HCT116 (cell line): ENCODE measurements at regions not wholly inside any gene's neighbourhood (a gene's known extent, or its start where the extent isn't known, plus 50 kb on each side); places are given as distances from the start of the nearest gene placed in this dataset.

Experiments used
- ATAC-seq: fragments of 200-7000 bp; cut with Tn5 transposase; 2 replicates; pipeline ENCODE4 v1.9.1; 2020; ENCODE audit warnings: mild to moderate bottlenecking, moderate library complexity
- BruUV-seq: library from RNA; stranded (reverse); fragments of 400-500 nt; replicated peaks from 2 replicates; lab custom pipeline; 2021; lab: Mats Ljungman, UMichigan
- CTCF ChIA-PET: fragments of 300-600 bp; sonication (Branson Sonifier 250); formaldehyde crosslinking; loops from one replicate; lab custom pipeline; 2021; ENCODE audit warnings: antibody characterized with exemption; lab: Charles Lee
- POLR2A ChIA-PET: fragments of 300-600, 350-600 bp; sonication (Branson Sonifier 250); formaldehyde crosslinking; loops from one replicate; lab custom pipeline; 2021; ENCODE audit warnings: antibody characterized with exemption; lab: Charles Lee
- RAD21 ChIA-PET, 2 experiments: fragments of 300-600 bp; sonication (Branson Sonifier 250); formaldehyde crosslinking; loops; one replicate each; lab custom pipeline; 2023; ENCODE audit warnings: low total read pairs in 2 of 2; ENCODE audit not compliant: uncharacterized antibody in 2 of 2, unreplicated experiment in 2 of 2, low non-redundant PET in 1 of 2; lab: Charles Lee
- DNase-seq: peaks from one replicate; pipeline ENCODE4 v3.0.0-alpha.2; 2010; ENCODE audit warnings: low read depth, low spot score
- H2AFZ ChIP-seq: fragments of 200-600 bp; shearing (Covaris generic), sonication (generic); 2 replicates; pipeline ENCODE4 v1.6.1; 2017; ENCODE audit warnings: low read depth, mixed run types, mixed read lengths, antibody characterized with exemption, low read length; ENCODE audit not compliant: poor library complexity, severe bottlenecking
- H3K27ac ChIP-seq: 2 replicates; pipeline ENCODE4 v1.5.1; 2012; ENCODE audit warnings: low read depth, low read length
- H3K27me3 ChIP-seq: fragments of 200-600 bp; sonication (generic); 2 replicates; pipeline ENCODE4 v1.6.1; 2016; ENCODE audit warnings: mixed run types, low read length, mixed read lengths; ENCODE audit not compliant: insufficient read depth
- H3K36me3 ChIP-seq, 2 experiments: fragments of 200-500 bp in 1 of 2; fragments of 200-600 bp in 1 of 2; sonication (Bioruptor generic) in 1 of 2; sonication (generic) in 1 of 2; 2 replicates each; pipeline versions ENCODE4 v1.5.1 to v1.6.1; 2014 to 2016; ENCODE audit warnings: low read length in 2 of 2, inconsistent platforms in 1 of 2, mixed read lengths in 1 of 2, mixed run types in 1 of 2; ENCODE audit not compliant: insufficient read depth in 2 of 2, control insufficient read depth in 1 of 2
- H3K4me1 ChIP-seq, 2 experiments: fragments of 200-600 bp in 1 of 2; sonication (generic) in 1 of 2; 2 replicates each; pipeline versions ENCODE4 v1.5.1 to v1.6.1; 2012 to 2017; ENCODE audit warnings: low read length in 2 of 2, inconsistent platforms in 1 of 2, mild to moderate bottlenecking in 1 of 2, mixed read lengths in 1 of 2, mixed run types in 1 of 2, moderate library complexity in 1 of 2; ENCODE audit not compliant: insufficient read depth in 2 of 2, control insufficient read depth in 1 of 2
- H3K4me2 ChIP-seq: fragments of 200-600 bp; sonication (generic); 2 replicates; pipeline ENCODE4 v1.6.1; 2017; ENCODE audit warnings: mixed run types, low read length, mixed read lengths
- H3K4me3 ChIP-seq, 2 experiments: fragments of 200-600 bp in 1 of 2; sonication (generic) in 1 of 2; replicated peaks in 1 of 2; 2 replicates each; pipeline ENCODE4 v1.5.1; 2011 to 2016; ENCODE audit warnings: low read length in 2 of 2, control low read depth in 1 of 2, low read depth in 1 of 2, mild to moderate bottlenecking in 1 of 2, mixed read lengths in 1 of 2, mixed run types in 1 of 2
- H3K79me2 ChIP-seq: fragments of 200-600 bp; sonication (generic); 2 replicates; pipeline ENCODE4 v1.6.1; 2017; ENCODE audit warnings: mild to moderate bottlenecking, mixed run types, low read length, moderate library complexity, mixed read lengths; ENCODE audit not compliant: insufficient read depth
- H3K9ac ChIP-seq: fragments of 200-600 bp; sonication (generic); 2 replicates; pipeline ENCODE4 v1.6.1; 2016; ENCODE audit warnings: low read length, mixed read lengths
- H3K9me2 ChIP-seq: fragments of 200-600 bp; sonication (generic), shearing (Covaris generic); 2 replicates; pipeline ENCODE4 v1.6.1; 2017; ENCODE audit warnings: mixed run types, mild to moderate bottlenecking, moderate library complexity; ENCODE audit not compliant: insufficient read depth
- H3K9me3 ChIP-seq, 2 experiments: fragments of 200-500 bp in 1 of 2; fragments of 200-600 bp in 1 of 2; sonication (Bioruptor generic) in 1 of 2; sonication (generic) in 1 of 2; 2 replicates each; pipeline ENCODE4 v1.6.1; 2014 to 2017; ENCODE audit warnings: low read length in 2 of 2, mixed read lengths in 2 of 2, inconsistent platforms in 1 of 2, low read depth in 1 of 2, mild to moderate bottlenecking in 1 of 2, mixed run types in 1 of 2, moderate library complexity in 1 of 2; ENCODE audit not compliant: control insufficient read depth in 1 of 2, insufficient read depth in 1 of 2
- H4K20me1 ChIP-seq: fragments of 200-600 bp; sonication (generic), shearing (Covaris generic); 2 replicates; pipeline ENCODE4 v1.6.1; 2017; ENCODE audit warnings: mixed run types, mild to moderate bottlenecking, moderate library complexity; ENCODE audit not compliant: insufficient read depth
- ATF3 ChIP-seq: IDR thresholded peaks from 2 replicates; pipeline ENCODE4 v1.6.1; 2012
- CBX3 ChIP-seq: IDR thresholded peaks from 2 replicates; pipeline ENCODE4 v1.6.1; 2012; ENCODE audit warnings: low read depth
- CEBPB ChIP-seq: IDR thresholded peaks from 2 replicates; pipeline ENCODE4 v1.6.1; 2012; ENCODE audit warnings: low read depth
- ELF1 ChIP-seq: IDR thresholded peaks from 2 replicates; pipeline ENCODE4 v1.6.1; 2012; ENCODE audit warnings: low read depth, borderline replicate concordance
- EZH2 ChIP-seq: fragments of 200-600 bp; sonication (generic); IDR thresholded peaks from 2 replicates; pipeline ENCODE4 v1.6.1; 2017; ENCODE audit warnings: antibody characterized with exemption, mixed run types
- FOSL1 ChIP-seq: IDR thresholded peaks from 2 replicates; pipeline ENCODE4 v1.6.1; 2012; ENCODE audit warnings: low read depth
- JUND ChIP-seq: IDR thresholded peaks from 2 replicates; pipeline ENCODE4 v1.6.1; 2012
- MAX ChIP-seq: IDR thresholded peaks from 2 replicates; pipeline ENCODE4 v1.6.1; 2012
- RAD21 ChIP-seq: IDR thresholded peaks from 2 replicates; pipeline ENCODE4 v1.6.1; 2012; ENCODE audit warnings: low read depth, mild to moderate bottlenecking
- SIN3A ChIP-seq: IDR thresholded peaks from 2 replicates; pipeline ENCODE4 v1.6.1; 2012; ENCODE audit warnings: low read depth
- SP1 ChIP-seq: IDR thresholded peaks from 2 replicates; pipeline ENCODE4 v1.6.1; 2012; ENCODE audit warnings: low read depth
- TCF7L2 ChIP-seq: IDR thresholded peaks from 2 replicates; pipeline ENCODE4 v1.7.0; 2011; ENCODE audit warnings: borderline replicate concordance, inconsistent platforms; ENCODE audit not compliant: insufficient read depth, insufficient read length; ENCODE audit errors: extremely low read depth
- ZFX ChIP-seq: fragments of 450-650 bp; IDR thresholded peaks from 2 replicates; pipeline ENCODE4 v1.6.1; 2017
- ZNF274 ChIP-seq: fragments of 200-500 bp; sonication (Bioruptor generic); IDR thresholded peaks from 2 replicates; pipeline ENCODE4 v1.6.1; 2014; ENCODE audit warnings: mild to moderate bottlenecking, low read depth, low read length, inconsistent platforms
- intact Hi-C: fragments of 100-400 bp; cut with micrococcal nuclease; formaldehyde crosslinking; loops from 2 replicates; pipeline ENCODE4 v1.10.0; 2022
- TF ChIP-seq, protein P1 (sequence below): IDR thresholded peaks from 2 replicates; pipeline ENCODE4 v1.6.1; 2012; ENCODE audit warnings: low read depth
- TF ChIP-seq, protein P2 (sequence below), 3 experiments: fragments of 200-600 bp in 1 of 3; sonication (generic) in 1 of 3; IDR thresholded peaks in 2 of 3; conservative IDR thresholded peaks in 1 of 3; 2 replicates each; pipeline ENCODE4 v1.5.1; 2012 to 2017; ENCODE audit warnings: low read depth in 2 of 3, low read length in 2 of 3, antibody characterized with exemption in 1 of 3, borderline replicate concordance in 1 of 3, control low read depth in 1 of 3, mild to moderate bottlenecking in 1 of 3, mixed read lengths in 1 of 3, mixed run types in 1 of 3, moderate library complexity in 1 of 3; ENCODE audit not compliant: insufficient read depth in 1 of 3

DNA sequence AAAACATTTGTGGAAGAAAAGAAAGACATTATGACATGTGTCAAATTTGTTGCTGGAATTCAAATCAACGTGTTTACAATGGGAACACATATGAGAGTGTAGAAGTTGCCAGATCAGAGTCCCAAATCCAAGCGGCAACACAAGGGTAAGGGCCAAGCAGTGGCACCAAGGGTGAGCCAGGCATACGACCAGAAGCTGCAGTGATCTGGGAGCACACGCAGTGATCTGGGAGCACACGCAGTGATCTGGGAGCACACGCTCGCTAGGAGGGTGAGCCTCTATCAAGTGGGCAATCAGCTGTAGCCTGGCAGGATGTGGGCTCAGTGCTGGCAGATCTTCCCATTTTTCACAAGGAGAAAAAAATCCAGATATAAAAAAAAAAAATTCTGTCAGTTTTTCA lies 148.2 kb downstream of the TLE3 start (continued):
- TF ChIP-seq RAD21 (no peak), ZFX (no peak)
- TF ChIP-seq, protein P1, sequence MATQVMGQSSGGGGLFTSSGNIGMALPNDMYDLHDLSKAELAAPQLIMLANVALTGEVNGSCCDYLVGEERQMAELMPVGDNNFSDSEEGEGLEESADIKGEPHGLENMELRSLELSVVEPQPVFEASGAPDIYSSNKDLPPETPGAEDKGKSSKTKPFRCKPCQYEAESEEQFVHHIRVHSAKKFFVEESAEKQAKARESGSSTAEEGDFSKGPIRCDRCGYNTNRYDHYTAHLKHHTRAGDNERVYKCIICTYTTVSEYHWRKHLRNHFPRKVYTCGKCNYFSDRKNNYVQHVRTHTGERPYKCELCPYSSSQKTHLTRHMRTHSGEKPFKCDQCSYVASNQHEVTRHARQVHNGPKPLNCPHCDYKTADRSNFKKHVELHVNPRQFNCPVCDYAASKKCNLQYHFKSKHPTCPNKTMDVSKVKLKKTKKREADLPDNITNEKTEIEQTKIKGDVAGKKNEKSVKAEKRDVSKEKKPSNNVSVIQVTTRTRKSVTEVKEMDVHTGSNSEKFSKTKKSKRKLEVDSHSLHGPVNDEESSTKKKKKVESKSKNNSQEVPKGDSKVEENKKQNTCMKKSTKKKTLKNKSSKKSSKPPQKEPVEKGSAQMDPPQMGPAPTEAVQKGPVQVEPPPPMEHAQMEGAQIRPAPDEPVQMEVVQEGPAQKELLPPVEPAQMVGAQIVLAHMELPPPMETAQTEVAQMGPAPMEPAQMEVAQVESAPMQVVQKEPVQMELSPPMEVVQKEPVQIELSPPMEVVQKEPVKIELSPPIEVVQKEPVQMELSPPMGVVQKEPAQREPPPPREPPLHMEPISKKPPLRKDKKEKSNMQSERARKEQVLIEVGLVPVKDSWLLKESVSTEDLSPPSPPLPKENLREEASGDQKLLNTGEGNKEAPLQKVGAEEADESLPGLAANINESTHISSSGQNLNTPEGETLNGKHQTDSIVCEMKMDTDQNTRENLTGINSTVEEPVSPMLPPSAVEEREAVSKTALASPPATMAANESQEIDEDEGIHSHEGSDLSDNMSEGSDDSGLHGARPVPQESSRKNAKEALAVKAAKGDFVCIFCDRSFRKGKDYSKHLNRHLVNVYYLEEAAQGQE: no peak

- ATAC-seq: no peak
- Histone ChIP-seq H3K4me3 (no peak overlapping the region), H3K9me3 (no peaks in the 10 kb centered on the region), H3K4me1 (no peaks in the 10 kb centered on the region), H3K79me2 (no peaks in the 10 kb centered on the region), H3K9ac (no peak overlapping the region), H3K4me2 (no peak overlapping the region), H3K36me3 (no peaks in the 10 kb centered on the region), H3K9me2 (no peaks in the 10 kb centered on the region), H3K27ac (no peak overlapping the region), H3K27me3 (peaks cover 1% of the 10 kb centered on the region; the same call in 1 of the 2 replicates), H4K20me1 (no peaks in the 10 kb centered on the region), H2AFZ (no peak overlapping the region)
- ChIA-PET RAD21 (no interaction called here), CTCF (no interaction called here), POLR2A (no interaction called here)
- BruUV-seq: no TSS peak
- intact Hi-C loops: no loop called here
- DNase-seq: no peak
- TF ChIP-seq, protein P2, sequence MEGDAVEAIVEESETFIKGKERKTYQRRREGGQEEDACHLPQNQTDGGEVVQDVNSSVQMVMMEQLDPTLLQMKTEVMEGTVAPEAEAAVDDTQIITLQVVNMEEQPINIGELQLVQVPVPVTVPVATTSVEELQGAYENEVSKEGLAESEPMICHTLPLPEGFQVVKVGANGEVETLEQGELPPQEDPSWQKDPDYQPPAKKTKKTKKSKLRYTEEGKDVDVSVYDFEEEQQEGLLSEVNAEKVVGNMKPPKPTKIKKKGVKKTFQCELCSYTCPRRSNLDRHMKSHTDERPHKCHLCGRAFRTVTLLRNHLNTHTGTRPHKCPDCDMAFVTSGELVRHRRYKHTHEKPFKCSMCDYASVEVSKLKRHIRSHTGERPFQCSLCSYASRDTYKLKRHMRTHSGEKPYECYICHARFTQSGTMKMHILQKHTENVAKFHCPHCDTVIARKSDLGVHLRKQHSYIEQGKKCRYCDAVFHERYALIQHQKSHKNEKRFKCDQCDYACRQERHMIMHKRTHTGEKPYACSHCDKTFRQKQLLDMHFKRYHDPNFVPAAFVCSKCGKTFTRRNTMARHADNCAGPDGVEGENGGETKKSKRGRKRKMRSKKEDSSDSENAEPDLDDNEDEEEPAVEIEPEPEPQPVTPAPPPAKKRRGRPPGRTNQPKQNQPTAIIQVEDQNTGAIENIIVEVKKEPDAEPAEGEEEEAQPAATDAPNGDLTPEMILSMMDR (IDR thresholded peaks at IDR 0.05 in 2 of 3, conservative IDR thresholded peaks at IDR 0.05 in 1 of 3; ENCODE audit: borderline replicate concordance in 1 of 3, insufficient read depth in 1 of 3, low read depth in 2 of 3, low read length in 2 of 3): no peak
- TF ChIP-seq CBX3 (no peak), RAD21 (no peak), EZH2 (no peak), ELF1 (no peak), ATF3 (no peak), SIN3A (no peak), TCF7L2 (no peak), ZNF274 (no peak), SP1 (no peak), JUND (no peak), FOSL1 (no peak), MAX (no peak), CEBPB (no peak)
- TF ChIP-seq, protein P1: no peak
These were observed 146.3 kb downstream of the TLE3 start for GRCh38 chr15:69951256-69951897.
